ENCODE measurements at regions not wholly inside any gene's neighbourhood (a gene's known extent, or its start where the extent isn't known, plus 50 kb on each side); places are given as distances from the start of the nearest gene placed in this dataset.

GRCh38 chr10:132479024-132479602 lies 58.5 kb upstream of the INPP5A start:
- no peaks in the 10 kb centered on the region for H3K4me1 ChIP-seq (ENCODE audit: control insufficient read depth, insufficient read depth, low read length)
- H3K36me3 ChIP-seq (ENCODE audit: control insufficient read depth in 2 of 2, insufficient read depth in 1 of 2, low read length in 2 of 2), result no peaks in the 10 kb centered on the region
- H3K4me3 ChIP-seq (ENCODE audit: low read depth, low read length), result no peak overlapping the region
- TF ChIP-seq ZNF221 (tag by site-specific recombination; IDR thresholded peaks at IDR 0.05; ENCODE audit: borderline replicate concordance) (no peak), ZNF354C (tag by site-specific recombination; IDR thresholded peaks at IDR 0.05; ENCODE audit: borderline replicate concordance, low read depth) (no peak), ZNF311 (tag by site-specific recombination; IDR thresholded peaks at IDR 0.05; ENCODE audit: borderline replicate concordance) (no peak), ZNF248 (tag by site-specific recombination; IDR thresholded peaks at IDR 0.05) (no peak), BCL11A (tag by site-specific recombination; IDR thresholded peaks at IDR 0.05; ENCODE audit: low read depth) (no peak), ZNF214 (tag by site-specific recombination; IDR thresholded peaks at IDR 0.05; ENCODE audit: borderline replicate concordance) (no peak), KLF16 (tag by site-specific recombination; IDR thresholded peaks at IDR 0.05) (no peak)
- TF ChIP-seq, protein P1, sequence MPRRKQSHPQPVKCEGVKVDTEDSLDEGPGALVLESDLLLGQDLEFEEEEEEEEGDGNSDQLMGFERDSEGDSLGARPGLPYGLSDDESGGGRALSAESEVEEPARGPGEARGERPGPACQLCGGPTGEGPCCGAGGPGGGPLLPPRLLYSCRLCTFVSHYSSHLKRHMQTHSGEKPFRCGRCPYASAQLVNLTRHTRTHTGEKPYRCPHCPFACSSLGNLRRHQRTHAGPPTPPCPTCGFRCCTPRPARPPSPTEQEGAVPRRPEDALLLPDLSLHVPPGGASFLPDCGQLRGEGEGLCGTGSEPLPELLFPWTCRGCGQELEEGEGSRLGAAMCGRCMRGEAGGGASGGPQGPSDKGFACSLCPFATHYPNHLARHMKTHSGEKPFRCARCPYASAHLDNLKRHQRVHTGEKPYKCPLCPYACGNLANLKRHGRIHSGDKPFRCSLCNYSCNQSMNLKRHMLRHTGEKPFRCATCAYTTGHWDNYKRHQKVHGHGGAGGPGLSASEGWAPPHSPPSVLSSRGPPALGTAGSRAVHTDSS (tag by site-specific recombination; IDR thresholded peaks at IDR 0.05), result no peak
- TF ChIP-seq, protein P2, sequence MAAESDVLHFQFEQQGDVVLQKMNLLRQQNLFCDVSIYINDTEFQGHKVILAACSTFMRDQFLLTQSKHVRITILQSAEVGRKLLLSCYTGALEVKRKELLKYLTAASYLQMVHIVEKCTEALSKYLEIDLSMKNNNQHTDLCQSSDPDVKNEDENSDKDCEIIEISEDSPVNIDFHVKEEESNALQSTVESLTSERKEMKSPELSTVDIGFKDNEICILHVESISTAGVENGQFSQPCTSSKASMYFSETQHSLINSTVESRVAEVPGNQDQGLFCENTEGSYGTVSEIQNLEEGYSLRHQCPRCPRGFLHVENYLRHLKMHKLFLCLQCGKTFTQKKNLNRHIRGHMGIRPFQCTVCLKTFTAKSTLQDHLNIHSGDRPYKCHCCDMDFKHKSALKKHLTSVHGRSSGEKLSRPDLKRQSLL (tag by site-specific recombination; IDR thresholded peaks at IDR 0.05), result no peak
- CTCF ChIA-PET, result interaction anchor here (0.7 to 1.0 kb wide), 3 partner anchors 21 to 255 kb away, joined by 3 to 5 read pairs (median 3); no protein-coding TSS in a partner anchor
- H3K27ac ChIP-seq (ENCODE audit: extremely low read depth, low read depth, low read length), result no peak overlapping the region
- no peaks in the 10 kb centered on the region for H3K9me3 ChIP-seq (ENCODE audit: control insufficient read depth, insufficient read depth, low read depth, low read length)
- POLR2A ChIA-PET, result no interaction called here

GRCh38 chr10:132479603-132480221 lies 57.9 kb upstream of the INPP5A start:
- POLR2A ChIA-PET, result no interaction called here
- Histone ChIP-seq H3K4me3 (ENCODE audit: low read depth, low read length) (no peak overlapping the region), H3K4me1 (ENCODE audit: control insufficient read depth, insufficient read depth, low read length) (no peaks in the 10 kb centered on the region), H3K36me3 (ENCODE audit: control insufficient read depth in 2 of 2, insufficient read depth in 1 of 2, low read length in 2 of 2) (no peaks in the 10 kb centered on the region), H3K27ac (ENCODE audit: extremely low read depth, low read depth, low read length) (no peak overlapping the region), H3K9me3 (ENCODE audit: control insufficient read depth, insufficient read depth, low read depth, low read length) (no peaks in the 10 kb centered on the region)
- no peak for TF ChIP-seq HOXA7 (CRISPR knock-in tag; IDR thresholded peaks at IDR 0.05; ENCODE audit: borderline replicate concordance)
- TF ChIP-seq, protein P3, sequence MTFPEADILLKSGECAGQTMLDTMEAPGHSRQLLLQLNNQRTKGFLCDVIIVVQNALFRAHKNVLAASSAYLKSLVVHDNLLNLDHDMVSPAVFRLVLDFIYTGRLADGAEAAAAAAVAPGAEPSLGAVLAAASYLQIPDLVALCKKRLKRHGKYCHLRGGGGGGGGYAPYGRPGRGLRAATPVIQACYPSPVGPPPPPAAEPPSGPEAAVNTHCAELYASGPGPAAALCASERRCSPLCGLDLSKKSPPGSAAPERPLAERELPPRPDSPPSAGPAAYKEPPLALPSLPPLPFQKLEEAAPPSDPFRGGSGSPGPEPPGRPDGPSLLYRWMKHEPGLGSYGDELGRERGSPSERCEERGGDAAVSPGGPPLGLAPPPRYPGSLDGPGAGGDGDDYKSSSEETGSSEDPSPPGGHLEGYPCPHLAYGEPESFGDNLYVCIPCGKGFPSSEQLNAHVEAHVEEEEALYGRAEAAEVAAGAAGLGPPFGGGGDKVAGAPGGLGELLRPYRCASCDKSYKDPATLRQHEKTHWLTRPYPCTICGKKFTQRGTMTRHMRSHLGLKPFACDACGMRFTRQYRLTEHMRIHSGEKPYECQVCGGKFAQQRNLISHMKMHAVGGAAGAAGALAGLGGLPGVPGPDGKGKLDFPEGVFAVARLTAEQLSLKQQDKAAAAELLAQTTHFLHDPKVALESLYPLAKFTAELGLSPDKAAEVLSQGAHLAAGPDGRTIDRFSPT (tag by site-specific recombination; IDR thresholded peaks at IDR 0.05), result no peak
- TF ChIP-seq SCRT2 (tag by site-specific recombination; IDR thresholded peaks at IDR 0.05), result no peak
- no peak for TF ChIP-seq GFI1B (tag by site-specific recombination; IDR thresholded peaks at IDR 0.05)
- no peak for TF ChIP-seq INSM2 (tag by site-specific recombination; IDR thresholded peaks at IDR 0.05)
- no peak for TF ChIP-seq ZNF585B (tag by site-specific recombination; IDR thresholded peaks at IDR 0.05)
- CTCF ChIA-PET, result interaction anchor here (0.7 to 1.0 kb wide), 3 partner anchors 21 to 256 kb away, joined by 3 to 5 read pairs (median 3); no protein-coding TSS in a partner anchor
